GM21576 (cell line): ENCODE measurements at regions not wholly inside any gene's neighbourhood (a gene's known extent, or its start where the extent isn't known, plus 50 kb on each side); places are given as distances from the start of the nearest gene placed in this dataset.

Source experiments
- ATAC-seq: cut with Tn5 transposase; IDR thresholded peaks from one replicate; pipeline ENCODE4 v1.9.1; 2021; ENCODE audit warnings: mild to moderate bottlenecking, moderate library complexity; ENCODE audit not compliant: unreplicated experiment

GRCh38 chr20:59431014-59431413 lies 130.6 kb downstream of the EDN3 start:
- no peak for ATAC-seq

DNA sequence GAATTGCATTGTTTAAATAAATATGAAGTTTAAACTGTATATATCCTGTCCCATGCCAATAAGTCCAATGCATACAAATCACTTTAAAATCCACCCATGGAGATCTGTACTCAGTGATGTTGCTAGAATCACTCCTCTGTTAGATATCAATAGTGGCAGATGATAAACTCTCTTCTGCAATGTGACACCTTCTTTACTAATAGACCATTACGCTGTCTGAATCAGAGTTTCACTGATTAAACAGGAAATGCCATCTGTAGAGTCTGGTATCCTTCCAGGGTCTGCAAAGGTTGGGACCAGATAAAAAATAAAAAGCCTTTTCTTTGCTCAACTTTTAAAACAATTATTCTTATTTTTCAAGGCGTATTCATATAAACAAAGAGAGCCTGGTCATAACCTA lies 134.5 kb downstream of the EDN3 start:
- ATAC-seq = no peak

GRCh38 chr20:59435518-59435917 lies 135.1 kb downstream of the EDN3 start:
- ATAC-seq = no peak

DNA sequence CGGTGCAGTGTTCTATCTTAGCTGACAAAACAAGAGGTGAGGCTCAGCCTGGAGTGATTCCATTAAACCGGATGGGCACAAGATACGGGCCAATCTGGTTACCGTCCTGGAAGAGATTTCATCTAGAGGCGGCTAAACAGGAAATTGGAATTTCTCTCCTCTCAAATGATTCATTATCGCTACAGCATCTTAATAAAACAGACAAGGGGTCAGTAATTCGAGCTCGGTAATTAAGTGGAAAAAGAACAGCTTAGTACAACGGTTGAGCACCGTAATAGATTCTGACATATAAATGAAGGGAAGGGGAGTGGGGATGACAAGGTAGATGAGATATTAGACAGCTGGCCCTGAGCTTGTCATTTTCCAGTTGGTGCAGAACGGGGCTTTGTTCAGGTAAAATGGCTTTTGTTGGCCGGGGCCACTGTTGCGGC lies 137.2 kb downstream of the EDN3 start:
- ATAC-seq = no peak

DNA sequence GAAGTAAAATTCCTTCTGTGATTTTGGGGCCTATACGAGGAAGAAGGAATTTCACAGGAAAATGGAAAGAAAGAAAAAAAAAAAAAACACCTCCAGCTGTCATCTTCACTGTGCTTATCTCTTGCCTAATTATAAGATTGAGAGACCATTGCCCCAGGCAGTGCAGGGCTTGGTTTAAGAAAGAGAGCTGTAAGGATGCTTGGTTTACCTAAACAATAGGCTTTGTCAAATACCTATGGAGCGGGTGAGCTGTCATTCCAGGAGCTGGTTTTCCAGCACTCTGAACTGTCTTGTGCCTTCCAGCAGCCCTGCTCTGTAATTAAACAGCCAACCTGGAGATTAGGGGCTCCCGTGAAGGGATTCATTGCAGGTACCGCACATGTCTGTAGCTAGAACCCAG lies 137.8 kb downstream of the EDN3 start:
- ATAC-seq = no peak

- ATAC-seq = no peak
Measured at GRCh38 chr20:59439243-59439642, 138.8 kb downstream of the EDN3 start.

- no peak for ATAC-seq
Measured at GRCh38 chr20:59441306-59441705, 140.9 kb downstream of the EDN3 start.

- no peak for ATAC-seq
Measured at GRCh38 chr20:59441860-59442810, 141.7 kb downstream of the EDN3 start.

DNA sequence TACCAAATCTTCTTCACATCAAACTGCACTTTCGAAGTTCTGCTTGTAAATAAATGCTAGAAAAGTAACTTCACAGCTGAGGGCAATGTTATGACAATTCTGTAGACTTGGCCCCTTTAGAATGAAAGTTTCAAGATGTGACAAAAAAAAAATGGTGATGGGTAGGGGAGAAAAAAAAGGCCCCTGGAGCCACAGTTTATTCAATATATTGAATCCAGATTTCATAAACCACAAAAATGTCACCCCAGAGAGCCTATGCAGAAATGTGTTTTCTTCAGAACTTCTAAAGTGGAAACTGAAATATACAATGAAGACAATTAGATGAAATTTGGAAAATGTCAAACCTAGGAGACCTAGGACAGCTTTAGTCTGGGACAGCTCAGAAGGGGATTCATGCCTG lies 143.1 kb downstream of the EDN3 start:
- ATAC-seq = no peak

DNA sequence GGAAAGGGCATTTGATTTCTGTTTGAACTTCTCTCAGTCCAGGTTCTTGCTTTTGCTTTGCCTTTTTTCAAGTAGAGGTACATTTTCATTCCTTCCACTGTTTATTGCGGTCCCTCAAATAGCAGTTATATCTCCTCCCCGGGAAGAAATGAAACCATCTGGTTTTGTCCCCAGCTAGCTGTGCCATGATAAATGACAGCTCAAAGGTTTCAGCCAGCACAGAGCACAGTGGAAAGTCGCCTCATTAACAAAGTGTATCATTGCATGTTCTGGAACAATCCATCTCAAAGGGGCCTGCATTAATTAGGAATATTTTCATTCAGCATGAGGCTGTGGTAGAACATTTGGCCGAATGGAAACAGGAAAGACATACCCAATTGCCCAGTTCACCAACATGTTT lies 146.0 kb downstream of the EDN3 start:
- ATAC-seq = no peak

GRCh38 chr20:59448196-59448595 lies 147.8 kb downstream of the EDN3 start:
- no peak for ATAC-seq

GRCh38 chr20:59448851-59449444 lies 148.5 kb downstream of the EDN3 start:
- ATAC-seq = no peak

GRCh38 chr20:59451066-59451630 lies 150.7 kb downstream of the EDN3 start:
- no peak for ATAC-seq

GRCh38 chr20:59451641-59452040 lies 151.2 kb downstream of the EDN3 start:
- ATAC-seq = no peak

GRCh38 chr20:59452856-59453255 lies 151.5 kb upstream of the PHACTR3 start:
- no peak for ATAC-seq

GRCh38 chr20:59453759-59454560 lies 150.4 kb upstream of the PHACTR3 start:
- no peak for ATAC-seq

GRCh38 chr20:59455402-59456341 lies 148.7 kb upstream of the PHACTR3 start:
- ATAC-seq = no peak

- ATAC-seq = no peak
Measured at GRCh38 chr20:59456342-59457279, 147.7 kb upstream of the PHACTR3 start.

- no peak for ATAC-seq
Measured at GRCh38 chr20:59458645-59459044, 145.7 kb upstream of the PHACTR3 start.
